HG03460 (cell line): ENCODE measurements at regions not wholly inside any gene's neighbourhood (a gene's known extent, or its start where the extent isn't known, plus 50 kb on each side); places are given as distances from the start of the nearest gene placed in this dataset.
"Not testable (repeated sequence)": the region's sequence is repeated elsewhere in the genome, so short reads cannot be mapped to it uniquely, and the experiment has no call there.

Source experiments
- ATAC-seq: cut with Tn5 transposase; IDR thresholded peaks from one replicate; pipeline ENCODE4 v1.9.1; 2021; ENCODE audit not compliant: unreplicated experiment

GRCh38 chr11:67877316-67877715 is 126.6 kb downstream of the UNC93B1 start:
- not testable (repeated sequence) for ATAC-seq

GRCh38 chr11:67873223-67873622 is 130.7 kb downstream of the UNC93B1 start:
- not testable (repeated sequence) for ATAC-seq

- not testable (repeated sequence) for ATAC-seq
Measured at GRCh38 chr11:67871168-67871567, 132.7 kb downstream of the UNC93B1 start.

GRCh38 chr11:67862896-67863295 is 141.0 kb downstream of the UNC93B1 start:
- ATAC-seq, result not testable (repeated sequence)

- not testable (repeated sequence) for ATAC-seq
Measured at GRCh38 chr11:67859513-67860161, 144.3 kb downstream of the UNC93B1 start.

GRCh38 chr11:67850747-67851146 is 153.2 kb downstream of the UNC93B1 start:
- ATAC-seq, result not testable (repeated sequence)

GRCh38 chr11:67849766-67850165 is 154.1 kb downstream of the UNC93B1 start:
- ATAC-seq, result not testable (repeated sequence)

- ATAC-seq, result not testable (repeated sequence)
Measured at GRCh38 chr11:67847896-67848875, 155.7 kb downstream of the UNC93B1 start.

- not testable (repeated sequence) for ATAC-seq
Measured at GRCh38 chr11:67846303-67846702, 157.6 kb downstream of the UNC93B1 start.

GRCh38 chr11:67845296-67845695 is 158.6 kb downstream of the UNC93B1 start:
- ATAC-seq, result not testable (repeated sequence)

GRCh38 chr11:67840599-67840998 is 163.3 kb downstream of the UNC93B1 start:
- not testable (repeated sequence) for ATAC-seq

GRCh38 chr11:67830152-67830551 is 155.7 kb upstream of the ALDH3B2 start:
- not testable (repeated sequence) for ATAC-seq

GRCh38 chr11:67826951-67827296 is 152.5 kb upstream of the ALDH3B2 start:
- not testable (repeated sequence) for ATAC-seq

- ATAC-seq, result not testable (repeated sequence)
Measured at GRCh38 chr11:67826028-67826950, 151.9 kb upstream of the ALDH3B2 start.

GRCh38 chr11:67824861-67825260 is 150.4 kb upstream of the ALDH3B2 start:
- not testable (repeated sequence) for ATAC-seq

GRCh38 chr11:67820081-67820480 is 145.7 kb upstream of the ALDH3B2 start:
- ATAC-seq, result no peak

- not testable (repeated sequence) for ATAC-seq
Measured at GRCh38 chr11:67817558-67817957, 143.1 kb upstream of the ALDH3B2 start.

GRCh38 chr11:67809301-67809700 is 134.9 kb upstream of the ALDH3B2 start:
- not testable (repeated sequence) for ATAC-seq

GRCh38 chr11:67807896-67808295 is 133.5 kb upstream of the ALDH3B2 start:
- ATAC-seq, result not testable (repeated sequence)

- ATAC-seq, result not testable (repeated sequence)
Measured at GRCh38 chr11:67806728-67807235, 132.4 kb upstream of the ALDH3B2 start.
